ENCODE measurements at regions not wholly inside any gene's neighbourhood (a gene's known extent, or its start where the extent isn't known, plus 50 kb on each side); places are given as distances from the start of the nearest gene placed in this dataset.

- TF ChIP-seq CTCF (IDR thresholded peaks at IDR 0.05) (no peak), ZFX (IDR thresholded peaks at IDR 0.05; ENCODE audit: borderline replicate concordance) (no peak)
These were observed 185.9 kb upstream of the NEIL3 start for GRCh38 chr4:177123811-177124210.
